ENCODE measurements at regions not wholly inside any gene's neighbourhood (a gene's known extent, or its start where the extent isn't known, plus 50 kb on each side); places are given as distances from the start of the nearest gene placed in this dataset.
A peak's percentile ranks its signal among the peaks of the same experiment; 100 is the strongest.

GRCh38 chr6:137728386-137729349 lies 138.4 kb upstream of the TNFAIP3 start:
- peak in 1 of 10 donors; percentile 13 for DNase-seq
- intact Hi-C loops (cut with DNase I), result no loop called here

- no peak for DNase-seq
- intact Hi-C loops (cut with DNase I), result no loop called here
Measured at GRCh38 chr6:137729866-137730629, 137.0 kb upstream of the TNFAIP3 start.

- intact Hi-C loops (cut with DNase I), result no loop called here
- no peak for DNase-seq
Measured at GRCh38 chr6:137731600-137731959, 135.5 kb upstream of the TNFAIP3 start.

- intact Hi-C loops (cut with DNase I), result no loop called here
- DNase-seq, result no peak
Measured at GRCh38 chr6:137731960-137732616, 135.0 kb upstream of the TNFAIP3 start.

GRCh38 chr6:137733372-137733771 lies 133.7 kb upstream of the TNFAIP3 start:
- no peak for DNase-seq
- intact Hi-C loops (cut with DNase I), result no loop called here

GRCh38 chr6:137734005-137734874 lies 132.8 kb upstream of the TNFAIP3 start:
- DNase-seq, result no peak
- intact Hi-C loops (cut with DNase I), result no loop called here

GRCh38 chr6:137734875-137735182 lies 132.2 kb upstream of the TNFAIP3 start:
- no peak for DNase-seq
- intact Hi-C loops (cut with DNase I), result no loop called here

- intact Hi-C loops (cut with DNase I), result no loop called here
- DNase-seq, result no peak
Measured at GRCh38 chr6:137736048-137736818, 130.8 kb upstream of the TNFAIP3 start.

- DNase-seq, result no peak
- intact Hi-C loops (cut with DNase I), result no loop called here
Measured at GRCh38 chr6:137736911-137737310, 130.1 kb upstream of the TNFAIP3 start.

- intact Hi-C loops (cut with DNase I), result no loop called here
- DNase-seq, result no peak
Measured at GRCh38 chr6:137737836-137738596, 129.0 kb upstream of the TNFAIP3 start.

GRCh38 chr6:137738931-137739504 lies 128.0 kb upstream of the TNFAIP3 start:
- no peak for DNase-seq
- intact Hi-C loops (cut with DNase I), result no loop called here

GRCh38 chr6:137739544-137739943 lies 127.5 kb upstream of the TNFAIP3 start:
- no peak for DNase-seq

GRCh38 chr6:137740091-137740755 lies 126.8 kb upstream of the TNFAIP3 start:
- intact Hi-C loops (cut with DNase I), result no loop called here
- no peak for DNase-seq

More at GRCh38 chr6:137739544-137739943, 127.5 kb upstream of the TNFAIP3 start:
- intact Hi-C loops (cut with DNase I), result no loop called here

- no peak for DNase-seq
- intact Hi-C loops (cut with DNase I), result no loop called here
Measured at GRCh38 chr6:137740967-137741761, 125.9 kb upstream of the TNFAIP3 start.

- intact Hi-C loops (cut with DNase I), result no loop called here
- no peak for DNase-seq
Measured at GRCh38 chr6:137743493-137743892, 123.6 kb upstream of the TNFAIP3 start.

- no peak for DNase-seq
- intact Hi-C loops (cut with DNase I), result no loop called here
Measured at GRCh38 chr6:137744877-137745276, 122.2 kb upstream of the TNFAIP3 start.

- intact Hi-C loops (cut with DNase I), result no loop called here
- no peak for DNase-seq
Measured at GRCh38 chr6:137745321-137745720, 121.7 kb upstream of the TNFAIP3 start.

Data from posterior cingulate gyrus (tissue), 11 donors.